ENCODE measurements at regions not wholly inside any gene's neighbourhood (a gene's known extent, or its start where the extent isn't known, plus 50 kb on each side); places are given as distances from the start of the nearest gene placed in this dataset.

DNA sequence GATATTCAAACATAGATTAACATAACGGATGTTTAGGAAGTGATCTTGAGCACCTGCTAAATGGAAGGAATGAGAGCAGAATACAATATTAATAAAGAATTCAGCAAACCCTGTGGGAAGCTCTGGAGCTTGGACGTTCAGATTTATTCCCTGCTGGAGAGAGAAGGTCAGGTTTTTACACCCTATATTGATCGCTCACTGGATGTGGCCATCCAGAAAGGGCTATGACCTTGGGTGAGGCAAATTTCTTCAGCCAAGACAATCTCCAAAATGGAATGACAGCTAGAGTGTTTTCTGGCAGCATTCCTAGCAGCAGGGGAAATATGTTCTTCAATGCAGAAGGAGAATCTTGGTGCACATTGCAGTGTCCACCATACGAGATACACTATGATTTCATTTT, 288.3 kb downstream of the IRS1 start:
- H3K9ac ChIP-seq (ENCODE audit: low read length), result no peak overlapping the region
- H3K4me3 ChIP-seq (ENCODE audit: low read length), result no peak overlapping the region
- no peaks in the 10 kb centered on the region for H3K4me1 ChIP-seq (ENCODE audit: control insufficient read depth, low read depth, low read length)
- H3K9me3 ChIP-seq (ENCODE audit: control insufficient read depth, low read depth, low read length), result no peaks in the 10 kb centered on the region
- H3K27me3 ChIP-seq (ENCODE audit: control insufficient read depth, insufficient read depth, low read length), result no peaks in the 10 kb centered on the region
- H3K36me3 ChIP-seq (ENCODE audit: control insufficient read depth, low read depth, low read length), result no peaks in the 10 kb centered on the region
- H3K27ac ChIP-seq (ENCODE audit: low read length), result no peak overlapping the region

- Histone ChIP-seq H3K9ac (ENCODE audit: low read length) (no peak overlapping the region), H3K27ac (ENCODE audit: low read length) (no peak overlapping the region), H3K36me3 (ENCODE audit: control insufficient read depth, low read depth, low read length) (no peaks in the 10 kb centered on the region), H3K27me3 (ENCODE audit: control insufficient read depth, insufficient read depth, low read length) (no peaks in the 10 kb centered on the region), H3K4me3 (ENCODE audit: low read length) (no peak overlapping the region), H3K4me1 (ENCODE audit: control insufficient read depth, low read depth, low read length) (no peaks in the 10 kb centered on the region), H3K9me3 (ENCODE audit: control insufficient read depth, low read depth, low read length) (no peaks in the 10 kb centered on the region)
Measured at GRCh38 chr2:226508683-226509082, 290.9 kb downstream of the IRS1 start.

- no peak overlapping the region for H3K4me3 ChIP-seq (ENCODE audit: low read length)
- H3K9me3 ChIP-seq (ENCODE audit: control insufficient read depth, low read depth, low read length), result no peaks in the 10 kb centered on the region
- H3K9ac ChIP-seq (ENCODE audit: low read length), result no peak overlapping the region
- no peaks in the 10 kb centered on the region for H3K36me3 ChIP-seq (ENCODE audit: control insufficient read depth, low read depth, low read length)
- no peaks in the 10 kb centered on the region for H3K4me1 ChIP-seq (ENCODE audit: control insufficient read depth, low read depth, low read length)
- no peak overlapping the region for H3K27ac ChIP-seq (ENCODE audit: low read length)
- H3K27me3 ChIP-seq (ENCODE audit: control insufficient read depth, insufficient read depth, low read length), result no peaks in the 10 kb centered on the region
Measured at GRCh38 chr2:226508005-226508404, 291.6 kb downstream of the IRS1 start.

DNA sequence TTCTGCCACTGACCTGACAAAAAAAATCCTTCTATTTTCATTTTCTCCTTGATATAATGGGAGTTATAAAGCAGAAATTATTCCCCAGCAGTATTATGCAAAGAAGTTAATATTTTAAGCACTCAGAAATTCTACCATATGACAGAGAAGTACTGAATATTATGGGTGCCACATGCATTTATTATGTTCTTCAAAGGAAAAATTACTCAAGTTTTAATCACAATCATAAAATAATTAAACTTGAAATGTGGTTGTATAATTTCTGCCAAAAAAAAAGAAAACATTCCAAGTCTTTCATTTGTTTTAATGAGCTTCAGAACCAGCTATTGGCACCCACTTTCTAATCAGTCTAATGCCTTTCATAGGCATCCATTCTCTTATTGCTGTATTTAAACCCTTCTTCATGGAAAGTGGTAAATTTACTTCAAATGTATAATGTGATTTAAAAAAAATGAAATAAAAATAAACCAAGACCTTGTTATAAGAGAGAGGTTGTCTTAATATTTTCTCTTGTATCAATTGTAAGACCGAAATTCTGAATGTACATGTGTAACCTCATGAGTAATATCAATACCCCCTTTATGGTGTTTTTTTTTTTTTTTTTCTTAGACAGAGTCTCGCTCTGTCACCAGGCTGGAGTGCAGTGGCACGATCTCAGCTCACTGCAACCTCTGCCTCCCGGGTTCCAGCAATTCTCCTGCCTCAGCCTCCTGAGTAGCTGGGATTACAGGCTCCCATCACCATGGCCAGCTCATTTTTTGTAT, 302.3 kb downstream of the IRS1 start:
- Histone ChIP-seq H3K4me1 (ENCODE audit: control insufficient read depth, low read depth, low read length) (no peaks in the 10 kb centered on the region), H3K27ac (ENCODE audit: low read length) (no peak overlapping the region), H3K9ac (ENCODE audit: low read length) (no peak overlapping the region), H3K4me3 (ENCODE audit: low read length) (no peak overlapping the region), H3K27me3 (ENCODE audit: control insufficient read depth, insufficient read depth, low read length) (no peaks in the 10 kb centered on the region), H3K9me3 (ENCODE audit: control insufficient read depth, low read depth, low read length) (no peaks in the 10 kb centered on the region), H3K36me3 (ENCODE audit: control insufficient read depth, low read depth, low read length) (no peaks in the 10 kb centered on the region)

- Histone ChIP-seq H3K27ac (ENCODE audit: low read length) (no peak overlapping the region), H3K4me1 (ENCODE audit: control insufficient read depth, low read depth, low read length) (no peaks in the 10 kb centered on the region), H3K9me3 (ENCODE audit: control insufficient read depth, low read depth, low read length) (no peaks in the 10 kb centered on the region), H3K27me3 (ENCODE audit: control insufficient read depth, insufficient read depth, low read length) (no peaks in the 10 kb centered on the region), H3K9ac (ENCODE audit: low read length) (no peak overlapping the region), H3K4me3 (ENCODE audit: low read length) (no peak overlapping the region), H3K36me3 (ENCODE audit: control insufficient read depth, low read depth, low read length) (no peaks in the 10 kb centered on the region)
Measured at GRCh38 chr2:226496273-226496550, 303.4 kb downstream of the IRS1 start.

DNA sequence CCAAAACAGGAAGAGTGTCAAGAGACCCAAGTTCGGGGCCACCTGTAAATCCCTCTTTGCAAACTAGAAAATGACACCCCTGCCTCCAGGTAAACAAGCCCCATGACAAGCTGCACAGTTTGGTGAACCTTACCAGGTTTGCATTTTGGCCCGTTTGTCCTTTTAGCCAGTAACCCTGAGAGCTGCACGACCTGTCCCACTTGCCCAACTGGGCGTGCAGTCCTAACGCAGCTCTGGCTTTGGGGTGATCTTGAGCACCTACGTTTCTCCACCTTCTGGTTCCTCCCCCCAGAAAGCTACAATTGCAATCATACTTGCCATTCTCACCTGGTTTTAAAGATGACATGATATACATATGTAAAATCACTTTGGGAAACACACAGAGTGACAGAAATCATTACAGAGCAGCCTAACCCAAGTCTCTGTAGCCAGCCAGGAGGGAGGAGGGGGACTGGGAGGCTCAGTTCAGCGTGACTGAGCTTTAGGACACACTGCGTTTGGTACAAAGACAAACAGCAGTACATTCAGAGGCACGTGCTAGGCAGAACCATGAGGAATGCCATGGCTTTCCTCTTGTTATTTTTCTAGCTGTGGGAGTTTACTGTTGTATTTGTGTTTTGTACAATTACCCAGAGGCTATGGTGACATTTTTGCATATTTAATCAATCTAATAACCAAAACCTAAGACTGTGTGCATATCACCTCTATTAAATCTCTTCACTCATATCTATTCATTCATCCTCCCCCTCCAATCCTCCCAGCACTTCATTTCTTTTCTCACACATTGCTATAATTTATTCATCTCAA, 304.0 kb downstream of the IRS1 start:
- Histone ChIP-seq H3K36me3 (ENCODE audit: control insufficient read depth, low read depth, low read length) (no peaks in the 10 kb centered on the region), H3K9me3 (ENCODE audit: control insufficient read depth, low read depth, low read length) (no peaks in the 10 kb centered on the region), H3K9ac (ENCODE audit: low read length) (no peak overlapping the region), H3K4me1 (ENCODE audit: control insufficient read depth, low read depth, low read length) (no peaks in the 10 kb centered on the region), H3K27me3 (ENCODE audit: control insufficient read depth, insufficient read depth, low read length) (no peaks in the 10 kb centered on the region), H3K4me3 (ENCODE audit: low read length) (no peak overlapping the region), H3K27ac (ENCODE audit: low read length) (no peak overlapping the region)

DNA sequence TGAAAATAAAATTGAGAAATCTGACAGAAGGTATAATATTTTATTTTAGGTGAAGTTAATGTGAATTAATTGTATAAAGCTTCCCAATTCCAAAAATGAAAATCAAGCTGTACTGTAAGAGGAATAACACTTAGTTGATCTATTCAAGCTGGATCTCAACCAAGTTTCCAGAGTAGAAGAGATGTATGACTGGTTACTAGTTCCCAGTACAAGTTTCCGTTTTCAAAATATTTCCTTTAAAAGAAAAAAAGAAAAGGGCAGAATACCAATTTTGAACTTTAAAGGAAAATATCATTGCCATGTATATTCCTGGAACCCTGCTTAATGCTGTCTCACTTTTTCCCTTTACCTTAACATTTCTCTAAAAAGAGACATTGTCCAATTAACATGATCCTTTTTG, 308.5 kb downstream of the IRS1 start:
- no peaks in the 10 kb centered on the region for H3K36me3 ChIP-seq (ENCODE audit: control insufficient read depth, low read depth, low read length)
- no peak overlapping the region for H3K4me3 ChIP-seq (ENCODE audit: low read length)
- H3K9me3 ChIP-seq (ENCODE audit: control insufficient read depth, low read depth, low read length), result no peaks in the 10 kb centered on the region
- H3K27me3 ChIP-seq (ENCODE audit: control insufficient read depth, insufficient read depth, low read length), result no peaks in the 10 kb centered on the region
- no peak overlapping the region for H3K9ac ChIP-seq (ENCODE audit: low read length)
- no peaks in the 10 kb centered on the region for H3K4me1 ChIP-seq (ENCODE audit: control insufficient read depth, low read depth, low read length)
- H3K27ac ChIP-seq (ENCODE audit: low read length), result no peak overlapping the region

- H3K27ac ChIP-seq (ENCODE audit: low read length), result no peak overlapping the region
- H3K9me3 ChIP-seq (ENCODE audit: control insufficient read depth, low read depth, low read length), result no peaks in the 10 kb centered on the region
- H3K27me3 ChIP-seq (ENCODE audit: control insufficient read depth, insufficient read depth, low read length), result no peaks in the 10 kb centered on the region
- H3K4me1 ChIP-seq (ENCODE audit: control insufficient read depth, low read depth, low read length), result no peaks in the 10 kb centered on the region
- no peak overlapping the region for H3K9ac ChIP-seq (ENCODE audit: low read length)
- no peaks in the 10 kb centered on the region for H3K36me3 ChIP-seq (ENCODE audit: control insufficient read depth, low read depth, low read length)
- no peak overlapping the region for H3K4me3 ChIP-seq (ENCODE audit: low read length)
Measured at GRCh38 chr2:226489775-226490541, 309.7 kb downstream of the IRS1 start.

- no peak overlapping the region for H3K27ac ChIP-seq (ENCODE audit: low read length)
- no peaks in the 10 kb centered on the region for H3K9me3 ChIP-seq (ENCODE audit: control insufficient read depth, low read depth, low read length)
- H3K27me3 ChIP-seq (ENCODE audit: control insufficient read depth, insufficient read depth, low read length), result no peaks in the 10 kb centered on the region
- peaks cover 14% of the 10 kb centered on the region for H3K4me1 ChIP-seq (ENCODE audit: control insufficient read depth, low read depth, low read length)
- H3K36me3 ChIP-seq (ENCODE audit: control insufficient read depth, low read depth, low read length), result no peaks in the 10 kb centered on the region
- H3K9ac ChIP-seq (ENCODE audit: low read length), result no peak overlapping the region
- H3K4me3 ChIP-seq (ENCODE audit: low read length), result no peak overlapping the region
Measured at GRCh38 chr2:226488034-226488433, 311.6 kb downstream of the IRS1 start.

DNA sequence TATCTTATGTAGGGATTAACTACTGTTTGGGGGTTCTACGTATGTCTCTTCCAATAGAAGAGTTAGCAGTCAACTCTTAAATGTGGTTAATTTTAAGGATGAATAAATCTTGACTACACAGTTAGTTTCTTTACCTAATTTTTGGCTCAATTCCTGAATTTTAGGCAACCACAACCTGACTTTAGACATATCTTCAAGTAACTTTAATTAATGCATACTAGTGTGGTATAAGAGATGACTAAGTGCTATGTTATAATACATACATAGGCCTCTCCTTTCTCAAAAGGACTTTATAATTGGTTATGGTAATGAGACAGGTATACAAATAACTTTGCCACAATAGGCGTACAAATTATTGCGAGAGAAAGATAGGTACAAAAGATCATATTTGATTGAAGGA, 312.0 kb downstream of the IRS1 start:
- no peaks in the 10 kb centered on the region for H3K36me3 ChIP-seq (ENCODE audit: control insufficient read depth, low read depth, low read length)
- no peak overlapping the region for H3K4me3 ChIP-seq (ENCODE audit: low read length)
- no peaks in the 10 kb centered on the region for H3K27me3 ChIP-seq (ENCODE audit: control insufficient read depth, insufficient read depth, low read length)
- H3K9me3 ChIP-seq (ENCODE audit: control insufficient read depth, low read depth, low read length), result no peaks in the 10 kb centered on the region
- H3K9ac ChIP-seq (ENCODE audit: low read length), result no peak overlapping the region
- H3K4me1 ChIP-seq (ENCODE audit: control insufficient read depth, low read depth, low read length), result peaks cover 19% of the 10 kb centered on the region
- no peak overlapping the region for H3K27ac ChIP-seq (ENCODE audit: low read length)

DNA sequence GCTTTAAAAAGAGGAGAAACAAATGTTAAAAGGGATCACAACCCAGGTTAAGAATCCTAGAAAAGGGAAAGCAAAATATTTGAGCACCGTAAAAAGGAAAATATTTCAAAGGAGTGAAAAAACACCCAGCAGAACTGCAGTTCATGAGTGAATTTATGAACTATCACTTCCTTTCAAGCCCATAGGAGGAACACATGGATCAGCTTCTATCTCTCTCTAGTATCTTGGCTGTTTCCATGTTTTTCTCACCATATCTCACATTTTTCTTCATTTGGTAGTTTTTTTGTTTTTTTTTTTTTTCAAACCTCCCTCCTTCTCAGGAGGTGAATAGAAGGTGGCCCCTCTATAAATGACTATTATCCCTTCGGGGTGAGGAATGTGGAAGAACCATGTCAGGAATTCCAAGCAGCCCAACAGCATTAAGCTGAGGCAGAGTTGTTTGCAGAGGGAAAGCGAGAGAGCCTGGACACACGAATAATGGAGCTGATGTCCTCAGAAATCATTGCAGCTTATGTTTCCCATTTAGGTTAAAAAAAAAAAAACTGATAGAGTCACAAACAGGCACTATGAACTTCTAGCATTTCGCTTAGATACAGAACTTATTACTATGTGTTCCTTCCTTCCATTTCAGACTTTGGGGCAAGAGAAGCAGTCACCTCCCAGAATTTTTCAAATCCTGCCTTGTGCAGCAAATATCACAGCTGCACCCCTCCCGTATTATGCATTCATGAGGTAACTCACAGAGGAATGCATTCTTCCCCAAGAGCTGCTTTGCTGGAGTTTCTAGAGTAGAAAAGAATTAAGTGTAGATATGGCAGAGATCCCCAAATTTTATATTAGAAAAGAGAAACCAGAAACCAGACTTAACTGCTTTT, 315.6 kb downstream of the IRS1 start:
- H3K9me3 ChIP-seq (ENCODE audit: control insufficient read depth, low read depth, low read length), result no peaks in the 10 kb centered on the region
- peak overlapping the region; percentile 38 for H3K4me3 ChIP-seq (ENCODE audit: low read length)
- no peaks in the 10 kb centered on the region for H3K27me3 ChIP-seq (ENCODE audit: control insufficient read depth, insufficient read depth, low read length)
- no peaks in the 10 kb centered on the region for H3K36me3 ChIP-seq (ENCODE audit: control insufficient read depth, low read depth, low read length)
- no peak overlapping the region for H3K27ac ChIP-seq (ENCODE audit: low read length)
- peak overlapping the region; percentile 23 for H3K9ac ChIP-seq (ENCODE audit: low read length)
- peaks cover 39% of the 10 kb centered on the region for H3K4me1 ChIP-seq (ENCODE audit: control insufficient read depth, low read depth, low read length)
